IPS-NIHi7 (cell line): ENCODE measurements at regions not wholly inside any gene's neighbourhood (a gene's known extent, or its start where the extent isn't known, plus 50 kb on each side); places are given as distances from the start of the nearest gene placed in this dataset.
"Not testable (repeated sequence)": the region's sequence is repeated elsewhere in the genome, so short reads cannot be mapped to it uniquely, and the experiment has no call there.

Source experiments
- DNase-seq: peaks from one replicate; pipeline ENCODE4 v3.0.0; 2012; ENCODE audit warnings: mixed read lengths; ENCODE audit errors: extremely low spot score

- no peak for DNase-seq
Observed at GRCh38 chrY:7806592-7807515, 895.3 kb upstream of the AMELY start.

GRCh38 chrY:7805624-7806023 lies 894.1 kb upstream of the AMELY start:
- no peak for DNase-seq

GRCh38 chrY:7803737-7804136 lies 892.2 kb upstream of the AMELY start:
- no peak for DNase-seq

GRCh38 chrY:7796128-7796527 lies 884.6 kb upstream of the AMELY start:
- DNase-seq, result no peak

GRCh38 chrY:7794441-7794840 lies 882.9 kb upstream of the AMELY start:
- DNase-seq, result no peak

- DNase-seq, result no peak
Observed at GRCh38 chrY:7793989-7794388, 882.4 kb upstream of the AMELY start.

- no peak for DNase-seq
Observed at GRCh38 chrY:7792431-7792830, 880.9 kb upstream of the AMELY start.

GRCh38 chrY:7781501-7781900 lies 869.9 kb upstream of the AMELY start:
- DNase-seq, result no peak

- not testable (repeated sequence) for DNase-seq
Observed at GRCh38 chrY:7775436-7775835, 863.9 kb upstream of the AMELY start.

- DNase-seq, result no peak
Observed at GRCh38 chrY:7771771-7772170, 860.2 kb upstream of the AMELY start.

GRCh38 chrY:7769790-7770375 lies 858.3 kb upstream of the AMELY start:
- DNase-seq, result no peak

GRCh38 chrY:7768901-7769300 lies 857.3 kb upstream of the AMELY start:
- DNase-seq, result no peak

GRCh38 chrY:7753711-7754110 lies 842.2 kb upstream of the AMELY start:
- no peak for DNase-seq

GRCh38 chrY:7746781-7747180 lies 835.2 kb upstream of the AMELY start:
- DNase-seq, result no peak

GRCh38 chrY:7745581-7745901 lies 834.0 kb upstream of the AMELY start:
- no peak for DNase-seq

- DNase-seq, result no peak
Observed at GRCh38 chrY:7744691-7745580, 833.4 kb upstream of the AMELY start.

- DNase-seq, result no peak
Observed at GRCh38 chrY:7736847-7737365, 825.4 kb upstream of the AMELY start.

- DNase-seq, result no peak
Observed at GRCh38 chrY:7731651-7732050, 820.1 kb upstream of the AMELY start.

- no peak for DNase-seq
Observed at GRCh38 chrY:7730664-7731063, 819.1 kb upstream of the AMELY start.

- no peak for DNase-seq
Observed at GRCh38 chrY:7730071-7730470, 818.5 kb upstream of the AMELY start.

GRCh38 chrY:7729318-7730011 lies 817.9 kb upstream of the AMELY start:
- DNase-seq, result no peak

- no peak for DNase-seq
Observed at GRCh38 chrY:7728935-7729317, 817.4 kb upstream of the AMELY start.
